ENCODE measurements at regions not wholly inside any gene's neighbourhood (a gene's known extent, or its start where the extent isn't known, plus 50 kb on each side); places are given as distances from the start of the nearest gene placed in this dataset.
A peak's percentile ranks its signal among the peaks of the same experiment; 100 is the strongest.

GRCh38 chr2:20897874-20898453 is 75.1 kb upstream of the LDAH start:
- TF ChIP-seq CTCF (IDR thresholded peaks at IDR 0.05; ENCODE audit: low read depth, low read length), result no peak
- Histone ChIP-seq H3K9me3 (no peaks in the 10 kb centered on the region), H3K36me3 (no peaks in the 10 kb centered on the region), H3K4me3 (ENCODE audit: low read depth, low read length) (no peak overlapping the region), H3K27me3 (no peaks in the 10 kb centered on the region), H3K4me1 (peaks cover 13% of the 10 kb centered on the region)
- DNase-seq, result no peak

GRCh38 chr2:20897047-20897446 is 74.1 kb upstream of the LDAH start:
- H3K4me3 ChIP-seq (ENCODE audit: low read depth, low read length), result no peak overlapping the region
- H3K4me1 ChIP-seq, result peaks cover 13% of the 10 kb centered on the region
- no peak for DNase-seq
- no peaks in the 10 kb centered on the region for H3K27me3 ChIP-seq
- no peak for TF ChIP-seq CTCF (IDR thresholded peaks at IDR 0.05; ENCODE audit: low read depth, low read length)
- H3K9me3 ChIP-seq, result no peaks in the 10 kb centered on the region
- no peaks in the 10 kb centered on the region for H3K36me3 ChIP-seq

GRCh38 chr2:20884829-20885228 is 61.9 kb upstream of the LDAH start:
- TF ChIP-seq CTCF (IDR thresholded peaks at IDR 0.05; ENCODE audit: low read depth, low read length), result no peak
- no peak for DNase-seq
- H3K9me3 ChIP-seq, result no peaks in the 10 kb centered on the region

GRCh38 chr2:20882466-20883170 is 59.7 kb upstream of the LDAH start:
- Histone ChIP-seq H3K4me1 (peaks cover 11% of the 10 kb centered on the region), H3K27me3 (no peaks in the 10 kb centered on the region; the same call in 1 of the 2 replicates), H3K36me3 (no peaks in the 10 kb centered on the region), H3K9me3 (no peaks in the 10 kb centered on the region), H3K4me3 (ENCODE audit: low read depth, low read length) (no peak overlapping the region)
- TF ChIP-seq CTCF (IDR thresholded peaks at IDR 0.05; ENCODE audit: low read depth, low read length), result no peak
- DNase-seq, result peak; percentile 56

More at GRCh38 chr2:20884829-20885228, 61.9 kb upstream of the LDAH start:
- Histone ChIP-seq H3K4me3 (ENCODE audit: low read depth, low read length) (no peak overlapping the region), H3K36me3 (no peaks in the 10 kb centered on the region), H3K4me1 (peaks cover 11% of the 10 kb centered on the region), H3K27me3 (no peaks in the 10 kb centered on the region)

GRCh38 chr2:20880221-20880771 is 57.4 kb upstream of the LDAH start:
- no peaks in the 10 kb centered on the region for H3K9me3 ChIP-seq
- TF ChIP-seq CTCF (IDR thresholded peaks at IDR 0.05; ENCODE audit: low read depth, low read length), result no peak
- no peak for DNase-seq
- peaks cover 11% of the 10 kb centered on the region for H3K4me1 ChIP-seq
- H3K27me3 ChIP-seq, result no peaks in the 10 kb centered on the region; the same call in 1 of the 2 replicates
- H3K4me3 ChIP-seq (ENCODE audit: low read depth, low read length), result no peak overlapping the region
- no peaks in the 10 kb centered on the region for H3K36me3 ChIP-seq

GRCh38 chr2:20879221-20879620 is 56.3 kb upstream of the LDAH start:
- Histone ChIP-seq H3K36me3 (no peaks in the 10 kb centered on the region), H3K9me3 (no peaks in the 10 kb centered on the region), H3K27me3 (no peaks in the 10 kb centered on the region; the same call in 1 of the 2 replicates), H3K4me3 (ENCODE audit: low read depth, low read length) (no peak overlapping the region), H3K4me1 (peaks cover 11% of the 10 kb centered on the region)
- no peak for TF ChIP-seq CTCF (IDR thresholded peaks at IDR 0.05; ENCODE audit: low read depth, low read length)
- DNase-seq, result no peak
